ENCODE measurements at regions not wholly inside any gene's neighbourhood (a gene's known extent, or its start where the extent isn't known, plus 50 kb on each side); places are given as distances from the start of the nearest gene placed in this dataset.

DNA sequence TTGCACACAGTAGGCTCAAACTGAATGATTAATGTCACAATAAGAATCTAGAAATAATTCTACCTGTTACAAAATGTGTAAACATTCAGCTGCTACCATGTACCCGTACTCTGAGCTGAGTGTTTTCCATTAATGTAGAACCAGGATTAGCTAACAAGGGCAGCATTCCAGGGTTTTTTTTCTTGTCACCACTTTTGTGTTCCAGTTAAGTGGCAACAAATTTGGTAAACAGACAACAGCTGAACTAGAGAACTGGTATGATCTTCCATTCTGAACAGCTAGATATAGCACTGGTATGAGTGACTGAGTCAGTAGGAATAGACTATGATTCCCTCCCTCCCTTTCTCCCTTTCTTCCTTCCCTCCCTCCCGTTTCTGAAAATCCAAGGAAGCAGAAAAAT lies 229.4 kb downstream of the CD47 start (continued):
- TF ChIP-seq TAF1 (IDR thresholded peaks at IDR 0.05; ENCODE audit: borderline replicate concordance, low read depth, low read length), result no peak
- no peak for TF ChIP-seq EP300 (IDR thresholded peaks at IDR 0.05; ENCODE audit: borderline replicate concordance in 1 of 2, low read depth in 1 of 2, low read length in 1 of 2)
- TF ChIP-seq JUND (IDR thresholded peaks at IDR 0.05), result no peak

Data from SK-N-SH (cell line).